AG04449 (cell line): ENCODE measurements at regions not wholly inside any gene's neighbourhood (a gene's known extent, or its start where the extent isn't known, plus 50 kb on each side); places are given as distances from the start of the nearest gene placed in this dataset.

Experiments used
- CTCF ChIA-PET: fragments of 350-600 bp; formaldehyde crosslinking; extraction: SDS; loops from one replicate; lab custom pipeline; 2021; ENCODE audit warnings: antibody characterized with exemption; lab: Yijun Ruan, JAX
- POLR2A ChIA-PET: fragments of 400-600, 350-600 bp; formaldehyde crosslinking; extraction: SDS; loops from one replicate; lab custom pipeline; 2020; ENCODE audit warnings: antibody characterized with exemption, inconsistent platforms; lab: Yijun Ruan, JAX
- DNase-seq: peaks from one replicate; pipeline ENCODE4 v3.0.0-alpha.2; 2010; ENCODE audit warnings: low read depth, low spot score
- H3K4me3 ChIP-seq: 2 replicates; pipeline ENCODE4 v1.5.1; 2011; ENCODE audit warnings: low read depth, mild to moderate bottlenecking, control low read depth, low read length
- TF ChIP-seq, protein P1 (sequence below): IDR thresholded peaks from one replicate; pipeline ENCODE4 v1.5.1; 2011; ENCODE audit warnings: mild to moderate bottlenecking, moderate library complexity, low read length, control low read depth, inconsistent platforms; ENCODE audit not compliant: insufficient read depth; ENCODE audit errors: missing control alignments

- POLR2A ChIA-PET = no interaction called here
- TF ChIP-seq, protein P1, sequence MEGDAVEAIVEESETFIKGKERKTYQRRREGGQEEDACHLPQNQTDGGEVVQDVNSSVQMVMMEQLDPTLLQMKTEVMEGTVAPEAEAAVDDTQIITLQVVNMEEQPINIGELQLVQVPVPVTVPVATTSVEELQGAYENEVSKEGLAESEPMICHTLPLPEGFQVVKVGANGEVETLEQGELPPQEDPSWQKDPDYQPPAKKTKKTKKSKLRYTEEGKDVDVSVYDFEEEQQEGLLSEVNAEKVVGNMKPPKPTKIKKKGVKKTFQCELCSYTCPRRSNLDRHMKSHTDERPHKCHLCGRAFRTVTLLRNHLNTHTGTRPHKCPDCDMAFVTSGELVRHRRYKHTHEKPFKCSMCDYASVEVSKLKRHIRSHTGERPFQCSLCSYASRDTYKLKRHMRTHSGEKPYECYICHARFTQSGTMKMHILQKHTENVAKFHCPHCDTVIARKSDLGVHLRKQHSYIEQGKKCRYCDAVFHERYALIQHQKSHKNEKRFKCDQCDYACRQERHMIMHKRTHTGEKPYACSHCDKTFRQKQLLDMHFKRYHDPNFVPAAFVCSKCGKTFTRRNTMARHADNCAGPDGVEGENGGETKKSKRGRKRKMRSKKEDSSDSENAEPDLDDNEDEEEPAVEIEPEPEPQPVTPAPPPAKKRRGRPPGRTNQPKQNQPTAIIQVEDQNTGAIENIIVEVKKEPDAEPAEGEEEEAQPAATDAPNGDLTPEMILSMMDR = no peak
- CTCF ChIA-PET = no interaction called here
- no peak for DNase-seq
- H3K4me3 ChIP-seq = no peak overlapping the region
Measured at GRCh38 chr17:70483624-70484023, 314.3 kb downstream of the KCNJ2 start.

DNA sequence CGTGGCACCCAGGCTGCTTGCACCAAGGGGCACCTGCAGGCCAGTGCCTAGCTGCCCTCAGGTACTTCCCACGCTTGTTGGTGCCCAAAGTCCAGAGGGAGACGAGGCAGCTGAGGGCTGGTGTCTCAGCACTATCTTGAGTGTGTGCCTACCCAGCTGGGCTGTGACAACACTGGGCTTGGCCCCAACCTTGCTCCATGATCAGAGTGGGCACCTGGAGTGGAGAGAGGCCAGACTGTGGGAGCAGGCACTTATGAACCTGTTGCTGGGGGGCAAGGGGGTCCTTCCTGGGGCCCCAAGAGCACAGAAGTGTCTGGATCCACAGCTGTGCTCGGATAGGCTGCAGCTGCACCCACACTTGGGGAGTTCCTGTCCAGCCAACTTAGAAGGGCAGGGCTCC, 314.7 kb downstream of the KCNJ2 start:
- TF ChIP-seq, protein P1 = no peak
- ChIA-PET CTCF (no interaction called here), POLR2A (no interaction called here)
- H3K4me3 ChIP-seq = no peak overlapping the region
- DNase-seq = no peak

- ChIA-PET POLR2A (no interaction called here), CTCF (no interaction called here)
- H3K4me3 ChIP-seq = no peak overlapping the region
- no peak for DNase-seq
- TF ChIP-seq, protein P1 = no peak
Measured at GRCh38 chr17:70484496-70484895, 315.2 kb downstream of the KCNJ2 start.

GRCh38 chr17:70492368-70492767, 323.0 kb downstream of the KCNJ2 start:
- DNase-seq = no peak
- ChIA-PET CTCF (no interaction called here), POLR2A (no interaction called here)
- TF ChIP-seq, protein P1 = no peak
- no peak overlapping the region for H3K4me3 ChIP-seq

DNA sequence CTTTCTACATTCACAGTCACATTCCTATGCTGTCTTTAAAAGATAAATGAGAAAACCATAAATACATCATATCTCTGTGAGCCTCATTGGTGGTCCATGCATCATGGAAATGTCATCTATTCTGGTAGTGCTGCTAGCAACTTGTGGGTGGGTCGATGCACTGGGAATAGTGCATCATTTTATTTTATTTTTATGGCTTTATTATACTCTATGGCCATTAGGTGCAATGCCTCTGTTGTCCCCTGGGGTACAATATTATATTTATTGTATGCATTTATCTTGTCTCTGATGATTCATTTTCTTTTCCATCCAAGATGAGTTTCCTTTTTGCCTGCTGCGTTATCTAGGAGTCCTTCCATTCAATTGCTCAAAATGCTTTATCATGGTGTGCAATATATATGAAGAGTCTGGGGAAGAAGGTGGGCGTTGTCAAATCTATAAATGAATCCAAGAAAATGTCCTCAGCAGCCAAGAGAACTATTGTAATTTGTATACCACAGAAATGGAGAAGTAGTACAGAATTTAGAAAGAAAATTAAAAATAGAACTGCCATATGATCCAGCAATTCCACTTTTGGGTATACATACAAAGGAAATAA, 324.0 kb downstream of the KCNJ2 start:
- H3K4me3 ChIP-seq = no peak overlapping the region
- DNase-seq = no peak
- TF ChIP-seq, protein P1 = no peak
- ChIA-PET CTCF (no interaction called here), POLR2A (no interaction called here)

- ChIA-PET POLR2A (no interaction called here), CTCF (no interaction called here)
- no peak for DNase-seq
- TF ChIP-seq, protein P1 = no peak
- H3K4me3 ChIP-seq = no peak overlapping the region
Measured at GRCh38 chr17:70498631-70499030, 329.3 kb downstream of the KCNJ2 start.
